GM12891 (cell line): ENCODE measurements at regions not wholly inside any gene's neighbourhood (a gene's known extent, or its start where the extent isn't known, plus 50 kb on each side); places are given as distances from the start of the nearest gene placed in this dataset.

ENCODE experiments used
- POLR2A ChIP-seq: IDR thresholded peaks from 2 replicates; pipeline ENCODE4 v1.6.1; 2011; ENCODE audit warnings: low read depth, low read length, control low read depth
- POU2F2 ChIP-seq: IDR thresholded peaks from 2 replicates; pipeline ENCODE4 v1.6.1; 2011; ENCODE audit warnings: low read depth, mild to moderate bottlenecking, control low read depth, low read length, moderate library complexity
- TAF1 ChIP-seq: IDR thresholded peaks from 2 replicates; pipeline ENCODE4 v1.6.1; 2011; ENCODE audit warnings: low read depth, low read length, control low read depth

DNA sequence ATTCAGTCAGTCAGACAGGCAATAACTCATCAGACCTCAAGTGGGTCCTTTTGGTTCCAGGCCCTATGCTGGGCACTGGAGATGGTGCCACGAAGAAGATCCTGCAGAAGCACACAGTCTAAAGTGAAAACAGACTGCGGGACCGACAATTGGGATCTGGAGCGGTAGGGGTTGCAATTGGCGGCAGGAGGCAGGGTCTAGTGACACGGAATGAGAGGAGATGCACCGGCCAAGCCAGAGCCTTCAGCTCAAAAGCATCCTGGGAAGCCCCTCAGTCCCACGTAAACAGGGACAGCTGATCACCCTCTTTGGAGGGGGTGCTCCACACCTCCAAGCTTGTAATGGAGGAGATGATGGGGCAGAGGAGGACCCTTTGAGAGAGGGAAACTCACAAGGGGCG, 56.2 kb downstream of the KLHDC7A start:
- no peak for TF ChIP-seq TAF1
- TF ChIP-seq POLR2A: no peak
- TF ChIP-seq POU2F2: no peak
